Ishikawa (cell line): ENCODE measurements at regions not wholly inside any gene's neighbourhood (a gene's known extent, or its start where the extent isn't known, plus 50 kb on each side); places are given as distances from the start of the nearest gene placed in this dataset.

Experiments
- CREB1 ChIP-seq: IDR thresholded peaks from 2 replicates; pipeline ENCODE4 v1.6.1; 2012; ENCODE audit warnings: low read depth
- EP300 ChIP-seq: IDR thresholded peaks from 2 replicates; pipeline ENCODE4 v1.6.1; 2012; ENCODE audit warnings: borderline replicate concordance
- NFIC ChIP-seq: IDR thresholded peaks from 2 replicates; pipeline ENCODE4 v1.6.1; 2012
- REST ChIP-seq: IDR thresholded peaks from 2 replicates; pipeline ENCODE4 v1.6.1; 2012; ENCODE audit warnings: low read depth, mild to moderate bottlenecking
- YY1 ChIP-seq: IDR thresholded peaks from 2 replicates; pipeline ENCODE4 v1.6.1; 2012; ENCODE audit warnings: low read depth

GRCh38 chr6:88441346-88441745 lies 275.2 kb upstream of the CNR1 start:
- TF ChIP-seq YY1 = no peak
- no peak for TF ChIP-seq CREB1
- TF ChIP-seq NFIC = no peak
- no peak for TF ChIP-seq REST
- no peak for TF ChIP-seq EP300
